Uterus (tissue), 2 donors: ENCODE measurements at regions not wholly inside any gene's neighbourhood (a gene's known extent, or its start where the extent isn't known, plus 50 kb on each side); places are given as distances from the start of the nearest gene placed in this dataset.

Experiments used
- POLR2A ChIP-seq, 2 donors: fragments of 450-650 bp; IDR thresholded peaks; one replicate each; pipeline ENCODE4 v1.6.1; 2016; ENCODE audit warnings: antibody characterized with exemption in 2 of 2, mild to moderate bottlenecking in 1 of 2, moderate library complexity in 1 of 2
- TF ChIP-seq, protein P1 (sequence below), 4 experiments: fragments of 200-600 bp in 2 of 4; fragments of 450-650 bp in 2 of 4; sonication (generic) in 2 of 4; IDR thresholded peaks; one replicate each; pipeline ENCODE4 v1.5.1; 2016 to 2019; ENCODE audit warnings: antibody characterized with exemption in 4 of 4, mild to moderate bottlenecking in 2 of 4, moderate library complexity in 1 of 4

DNA sequence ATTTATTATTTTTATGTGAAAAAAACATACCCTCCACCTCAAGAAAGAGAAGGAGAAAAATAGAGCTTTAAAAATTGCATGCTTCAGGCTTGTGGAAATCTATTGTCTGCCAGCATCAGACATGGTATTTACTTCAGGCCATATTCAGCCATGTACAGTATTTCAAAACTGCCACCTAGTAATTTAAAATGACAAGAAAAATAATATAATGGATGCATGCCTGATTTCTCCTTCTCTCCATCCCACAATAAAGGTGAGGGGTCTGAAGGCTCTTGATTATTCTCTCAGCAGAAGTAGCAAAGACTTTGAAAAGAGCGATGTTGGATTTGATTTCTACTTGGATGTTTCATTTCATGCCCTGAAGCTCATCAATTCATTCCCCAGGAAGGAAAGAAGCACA is 250.7 kb downstream of the TBC1D4 start:
- TF ChIP-seq, protein P1, sequence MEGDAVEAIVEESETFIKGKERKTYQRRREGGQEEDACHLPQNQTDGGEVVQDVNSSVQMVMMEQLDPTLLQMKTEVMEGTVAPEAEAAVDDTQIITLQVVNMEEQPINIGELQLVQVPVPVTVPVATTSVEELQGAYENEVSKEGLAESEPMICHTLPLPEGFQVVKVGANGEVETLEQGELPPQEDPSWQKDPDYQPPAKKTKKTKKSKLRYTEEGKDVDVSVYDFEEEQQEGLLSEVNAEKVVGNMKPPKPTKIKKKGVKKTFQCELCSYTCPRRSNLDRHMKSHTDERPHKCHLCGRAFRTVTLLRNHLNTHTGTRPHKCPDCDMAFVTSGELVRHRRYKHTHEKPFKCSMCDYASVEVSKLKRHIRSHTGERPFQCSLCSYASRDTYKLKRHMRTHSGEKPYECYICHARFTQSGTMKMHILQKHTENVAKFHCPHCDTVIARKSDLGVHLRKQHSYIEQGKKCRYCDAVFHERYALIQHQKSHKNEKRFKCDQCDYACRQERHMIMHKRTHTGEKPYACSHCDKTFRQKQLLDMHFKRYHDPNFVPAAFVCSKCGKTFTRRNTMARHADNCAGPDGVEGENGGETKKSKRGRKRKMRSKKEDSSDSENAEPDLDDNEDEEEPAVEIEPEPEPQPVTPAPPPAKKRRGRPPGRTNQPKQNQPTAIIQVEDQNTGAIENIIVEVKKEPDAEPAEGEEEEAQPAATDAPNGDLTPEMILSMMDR (IDR thresholded peaks at IDR 0.05), result no peak
- TF ChIP-seq POLR2A (IDR thresholded peaks at IDR 0.05), result no peak
